Activated B cell treated with CpG ODN at 0.5 μM for 24 hours (primary cell): ENCODE measurements at regions not wholly inside any gene's neighbourhood (a gene's known extent, or its start where the extent isn't known, plus 50 kb on each side); places are given as distances from the start of the nearest gene placed in this dataset.

Source experiments
- ATAC-seq: fragments of 200-7000 bp; cut with Tn5 transposase; one replicate; pipeline ENCODE4 v1.10.0; 2021; ENCODE audit warnings: low read depth, mild to moderate bottlenecking, moderate library complexity
- CTCF ChIA-PET: fragments of 350-600 bp; sonication (Branson Sonifier 250); formaldehyde crosslinking; loops from one replicate; lab custom pipeline; 2021; ENCODE audit warnings: antibody characterized with exemption; lab: Charles Lee
- POLR2A ChIA-PET: fragments of 350-600 bp; sonication (Branson Sonifier 250); formaldehyde crosslinking; loops from one replicate; lab custom pipeline; 2021; ENCODE audit warnings: antibody characterized with exemption; lab: Charles Lee
- DNase-seq: peaks from one replicate; pipeline ENCODE4 v3.0.0; 2022
- H3K27ac Mint-ChIP-seq: one replicate; pipeline ENCODE4 v1.8.0; 2020; ENCODE audit warnings: mixed read lengths
- H3K27me3 Mint-ChIP-seq: one replicate; pipeline ENCODE4 v1.8.0; 2021; ENCODE audit warnings: mixed read lengths
- H3K36me3 Mint-ChIP-seq: one replicate; pipeline ENCODE4 v1.8.0; 2021; ENCODE audit warnings: low read depth, mixed read lengths
- H3K4me1 Mint-ChIP-seq: one replicate; pipeline ENCODE4 v1.8.0; 2021; ENCODE audit warnings: mixed read lengths
- H3K4me3 Mint-ChIP-seq: one replicate; pipeline ENCODE4 v1.8.0; 2020; ENCODE audit warnings: mild to moderate bottlenecking, mixed read lengths
- H3K9me3 Mint-ChIP-seq: one replicate; pipeline ENCODE4 v1.8.0; 2020; ENCODE audit warnings: mixed read lengths
- intact Hi-C: fragments of 100-400 bp; cut with micrococcal nuclease; formaldehyde crosslinking; loops from one replicate; pipeline ENCODE4 v1.15.1; 2024
- TF ChIP-seq, protein P1 (sequence below): fragments of 200-600 bp; IDR thresholded peaks from one replicate; pipeline ENCODE4 v1.8.0; 2022; ENCODE audit warnings: antibody characterized with exemption, mild to moderate bottlenecking

DNA sequence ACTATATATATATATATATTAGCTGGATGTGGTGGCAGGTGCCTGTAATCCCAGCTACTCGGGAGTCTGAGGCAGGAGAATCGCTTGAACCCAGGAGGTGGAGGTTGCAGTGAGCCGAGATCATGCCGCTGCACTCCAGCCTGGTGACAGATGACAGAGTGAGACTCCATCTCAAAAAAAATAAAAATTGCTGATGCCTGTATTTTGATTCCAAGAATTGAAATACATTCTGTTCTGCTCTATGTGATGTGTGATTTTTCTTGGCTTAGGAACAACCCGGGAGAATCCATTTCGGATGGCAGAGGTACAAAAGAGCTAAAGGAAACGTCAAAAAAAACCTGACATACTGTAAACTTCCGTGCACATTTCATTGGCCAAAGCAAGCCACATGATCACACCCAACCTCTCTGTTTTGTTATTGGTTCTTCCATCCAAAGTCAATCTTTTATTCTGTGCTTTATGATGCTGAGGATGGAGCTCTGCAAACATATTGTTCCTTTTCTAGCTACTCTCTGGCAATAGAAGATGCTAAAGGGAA is 478.1 kb upstream of the MAP2 start:
- ATAC-seq (no peak), DNase-seq (no peak)
- Mint-ChIP-seq H3K4me1 (no peaks in the 10 kb centered on the region), H3K9me3 (no peaks in the 10 kb centered on the region), H3K4me3 (no peak overlapping the region), H3K27me3 (no peaks in the 10 kb centered on the region), H3K27ac (no peak overlapping the region), H3K36me3 (no peaks in the 10 kb centered on the region)
- TF ChIP-seq, protein P1, sequence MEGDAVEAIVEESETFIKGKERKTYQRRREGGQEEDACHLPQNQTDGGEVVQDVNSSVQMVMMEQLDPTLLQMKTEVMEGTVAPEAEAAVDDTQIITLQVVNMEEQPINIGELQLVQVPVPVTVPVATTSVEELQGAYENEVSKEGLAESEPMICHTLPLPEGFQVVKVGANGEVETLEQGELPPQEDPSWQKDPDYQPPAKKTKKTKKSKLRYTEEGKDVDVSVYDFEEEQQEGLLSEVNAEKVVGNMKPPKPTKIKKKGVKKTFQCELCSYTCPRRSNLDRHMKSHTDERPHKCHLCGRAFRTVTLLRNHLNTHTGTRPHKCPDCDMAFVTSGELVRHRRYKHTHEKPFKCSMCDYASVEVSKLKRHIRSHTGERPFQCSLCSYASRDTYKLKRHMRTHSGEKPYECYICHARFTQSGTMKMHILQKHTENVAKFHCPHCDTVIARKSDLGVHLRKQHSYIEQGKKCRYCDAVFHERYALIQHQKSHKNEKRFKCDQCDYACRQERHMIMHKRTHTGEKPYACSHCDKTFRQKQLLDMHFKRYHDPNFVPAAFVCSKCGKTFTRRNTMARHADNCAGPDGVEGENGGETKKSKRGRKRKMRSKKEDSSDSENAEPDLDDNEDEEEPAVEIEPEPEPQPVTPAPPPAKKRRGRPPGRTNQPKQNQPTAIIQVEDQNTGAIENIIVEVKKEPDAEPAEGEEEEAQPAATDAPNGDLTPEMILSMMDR, result no peak
- intact Hi-C loops, result no loop called here
- ChIA-PET CTCF (no interaction called here), POLR2A (no interaction called here)

DNA sequence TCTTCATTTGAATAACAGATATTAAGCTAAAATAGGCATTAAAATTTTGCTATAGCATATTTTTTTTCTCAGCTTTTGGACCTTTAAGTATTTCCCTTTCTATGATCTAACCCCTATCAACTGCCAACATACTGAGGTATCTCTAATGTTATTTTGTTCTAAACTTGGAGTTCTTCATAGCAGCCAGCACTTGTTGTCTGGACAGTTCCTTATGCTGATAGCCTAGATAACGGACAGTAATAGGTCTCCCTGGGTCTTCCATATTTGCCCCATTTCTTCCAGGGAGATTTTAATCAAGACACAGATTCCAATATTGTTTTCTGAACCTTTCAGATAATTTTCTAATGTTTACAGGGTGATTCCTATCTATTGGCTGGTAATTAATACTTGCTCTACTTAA is 475.8 kb upstream of the MAP2 start:
- Mint-ChIP-seq H3K27ac (no peak overlapping the region), H3K4me3 (no peak overlapping the region), H3K27me3 (no peaks in the 10 kb centered on the region), H3K4me1 (no peaks in the 10 kb centered on the region), H3K36me3 (no peaks in the 10 kb centered on the region), H3K9me3 (no peaks in the 10 kb centered on the region)
- TF ChIP-seq, protein P1, result no peak
- CTCF ChIA-PET, result no interaction called here
- POLR2A ChIA-PET, result no interaction called here
- no peak for DNase-seq
- intact Hi-C loops, result no loop called here
- no peak for ATAC-seq

DNA sequence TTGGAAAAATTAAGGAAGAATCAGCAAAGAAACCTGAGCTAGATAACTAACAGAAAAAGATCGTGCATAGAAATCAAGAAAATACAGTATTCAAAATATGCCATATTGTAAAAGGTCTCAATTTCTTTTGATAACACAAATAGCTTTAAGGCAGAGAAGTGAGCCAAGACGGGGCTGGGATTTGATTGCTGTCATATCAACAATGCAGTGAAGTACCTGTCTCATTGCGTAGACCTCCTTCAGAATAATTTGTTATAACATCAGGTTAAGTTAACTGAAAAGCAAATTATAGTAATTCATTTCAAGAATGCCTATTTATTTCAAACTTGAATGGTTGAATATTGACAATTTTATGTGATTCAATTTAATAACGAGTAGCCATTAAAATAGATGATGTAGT is 453.8 kb upstream of the MAP2 start:
- no peaks in the 10 kb centered on the region for H3K36me3 Mint-ChIP-seq
- POLR2A ChIA-PET, result no interaction called here
- H3K4me3 Mint-ChIP-seq, result no peak overlapping the region
- no peaks in the 10 kb centered on the region for H3K27me3 Mint-ChIP-seq
- no peaks in the 10 kb centered on the region for H3K4me1 Mint-ChIP-seq
- no peak overlapping the region for H3K27ac Mint-ChIP-seq
- CTCF ChIA-PET, result no interaction called here
- intact Hi-C loops, result no loop called here
- ATAC-seq, result no peak
- H3K9me3 Mint-ChIP-seq, result peaks cover 9% of the 10 kb centered on the region
- DNase-seq, result no peak
- TF ChIP-seq, protein P1, result no peak

DNA sequence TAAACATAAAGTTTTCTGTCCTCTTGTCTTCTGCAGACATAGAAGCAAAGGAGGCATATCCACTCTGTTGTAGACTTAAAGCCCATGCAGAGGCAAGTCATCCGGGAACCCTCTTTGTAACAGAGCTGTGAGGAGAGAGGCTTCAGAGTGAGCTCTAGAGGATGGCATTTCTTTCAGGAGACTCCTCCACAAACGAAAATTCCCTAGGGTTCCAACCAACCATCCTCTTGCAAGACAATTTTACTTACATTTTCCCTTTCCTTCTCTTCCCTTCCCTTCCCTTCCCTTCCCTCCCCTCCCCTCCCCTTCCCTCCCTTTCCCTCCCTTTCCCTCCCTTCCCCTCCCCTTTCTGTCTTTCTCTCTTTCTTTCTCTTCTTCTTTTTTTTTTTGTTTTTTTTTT is 446.3 kb upstream of the MAP2 start:
- Mint-ChIP-seq H3K27me3 (no peaks in the 10 kb centered on the region), H3K4me1 (no peaks in the 10 kb centered on the region), H3K36me3 (no peaks in the 10 kb centered on the region), H3K4me3 (no peak overlapping the region), H3K27ac (no peak overlapping the region), H3K9me3 (no peaks in the 10 kb centered on the region)
- intact Hi-C loops, result no loop called here
- POLR2A ChIA-PET, result no interaction called here
- TF ChIP-seq, protein P1, result no peak
- ATAC-seq, result no peak
- CTCF ChIA-PET, result no interaction called here
- no peak for DNase-seq

DNA sequence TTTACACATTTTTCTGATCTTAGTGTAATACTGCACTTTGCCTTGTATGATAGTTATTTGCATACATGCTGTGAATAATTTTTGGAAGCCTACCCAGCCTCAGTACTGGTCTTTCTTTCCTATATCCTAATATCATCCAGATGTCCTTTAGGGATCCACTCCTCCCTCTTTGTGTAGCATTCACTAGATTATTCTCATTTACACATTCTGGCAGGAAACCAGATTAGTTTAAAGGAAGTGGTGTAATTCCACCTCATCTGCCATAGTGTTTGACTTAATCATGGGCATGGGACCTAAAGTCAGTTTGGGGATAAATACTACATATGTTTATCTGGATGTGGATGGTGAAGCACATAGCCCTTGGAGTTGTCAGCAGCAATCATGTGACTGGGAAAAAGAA is 444.9 kb upstream of the MAP2 start:
- H3K27ac Mint-ChIP-seq, result no peak overlapping the region
- TF ChIP-seq, protein P1, result no peak
- no peak for ATAC-seq
- H3K4me3 Mint-ChIP-seq, result no peak overlapping the region
- H3K9me3 Mint-ChIP-seq, result no peaks in the 10 kb centered on the region
- no peaks in the 10 kb centered on the region for H3K27me3 Mint-ChIP-seq
- DNase-seq, result no peak
- H3K36me3 Mint-ChIP-seq, result no peaks in the 10 kb centered on the region
- intact Hi-C loops, result no loop called here
- POLR2A ChIA-PET, result no interaction called here
- H3K4me1 Mint-ChIP-seq, result no peaks in the 10 kb centered on the region
- CTCF ChIA-PET, result no interaction called here
